ENCODE measurements at regions not wholly inside any gene's neighbourhood (a gene's known extent, or its start where the extent isn't known, plus 50 kb on each side); places are given as distances from the start of the nearest gene placed in this dataset.
A peak's percentile ranks its signal among the peaks of the same experiment; 100 is the strongest.

DNA sequence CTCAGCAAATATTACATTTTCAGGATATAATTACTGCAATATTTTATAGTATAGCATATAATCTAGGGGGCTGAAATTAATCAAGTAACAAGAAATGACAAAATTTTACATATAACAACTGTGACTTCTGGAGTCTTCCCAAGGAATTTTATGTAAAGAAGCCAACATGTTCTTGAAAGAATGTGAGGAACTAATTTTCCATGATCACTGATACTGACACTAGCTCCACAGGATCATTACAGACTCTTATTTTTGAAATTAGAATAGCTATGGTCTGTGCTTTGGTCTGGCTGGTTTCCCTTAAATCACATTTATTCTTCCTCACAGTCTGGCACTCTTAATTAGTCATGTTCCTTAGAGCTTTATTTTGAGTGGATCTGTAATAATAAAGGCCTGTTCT lies 267.7 kb upstream of the SEMA3A start:
- Histone ChIP-seq H3K27me3 (ENCODE audit: insufficient read depth, low read length) (no peaks in the 10 kb centered on the region), H3K4me1 (ENCODE audit: control insufficient read depth, insufficient read depth, low read length, unreplicated experiment) (no peaks in the 10 kb centered on the region), H2AFZ (ENCODE audit: low read length, unreplicated experiment) (no peak overlapping the region), H3K27ac (ENCODE audit: low read depth, low read length) (no peak overlapping the region), H3K36me3 (ENCODE audit: insufficient read depth, low read length) (no peaks in the 10 kb centered on the region), H3K79me2 (ENCODE audit: control insufficient read depth, insufficient read depth, low read length, unreplicated experiment) (no peaks in the 10 kb centered on the region), H3K4me3 (ENCODE audit: low read depth, low read length) (no peak overlapping the region)

DNA sequence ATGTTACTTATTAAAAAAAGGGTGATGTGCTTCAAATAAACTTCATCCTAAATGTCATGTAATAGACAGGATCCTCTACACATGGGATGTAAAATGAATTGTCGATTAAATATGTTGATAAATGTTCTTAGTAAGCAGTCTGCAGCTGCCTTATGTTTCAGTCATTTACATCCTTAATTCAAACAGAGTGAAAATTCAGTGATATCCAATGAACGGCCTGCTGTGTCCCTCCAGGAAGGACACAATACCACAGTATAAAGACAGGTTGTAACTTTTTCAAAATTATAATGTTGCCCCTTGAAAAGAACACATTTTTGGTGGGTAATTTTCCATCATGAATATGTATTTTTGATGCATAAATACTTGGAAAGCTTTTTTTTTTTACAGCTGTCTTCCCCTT lies 266.5 kb upstream of the SEMA3A start:
- Histone ChIP-seq H3K36me3 (ENCODE audit: insufficient read depth, low read length) (no peaks in the 10 kb centered on the region), H3K27ac (ENCODE audit: low read depth, low read length) (no peak overlapping the region), H3K4me1 (ENCODE audit: control insufficient read depth, insufficient read depth, low read length, unreplicated experiment) (no peaks in the 10 kb centered on the region), H3K27me3 (ENCODE audit: insufficient read depth, low read length) (no peaks in the 10 kb centered on the region), H2AFZ (ENCODE audit: low read length, unreplicated experiment) (no peak overlapping the region), H3K4me3 (ENCODE audit: low read depth, low read length) (no peak overlapping the region), H3K79me2 (ENCODE audit: control insufficient read depth, insufficient read depth, low read length, unreplicated experiment) (no peaks in the 10 kb centered on the region)

DNA sequence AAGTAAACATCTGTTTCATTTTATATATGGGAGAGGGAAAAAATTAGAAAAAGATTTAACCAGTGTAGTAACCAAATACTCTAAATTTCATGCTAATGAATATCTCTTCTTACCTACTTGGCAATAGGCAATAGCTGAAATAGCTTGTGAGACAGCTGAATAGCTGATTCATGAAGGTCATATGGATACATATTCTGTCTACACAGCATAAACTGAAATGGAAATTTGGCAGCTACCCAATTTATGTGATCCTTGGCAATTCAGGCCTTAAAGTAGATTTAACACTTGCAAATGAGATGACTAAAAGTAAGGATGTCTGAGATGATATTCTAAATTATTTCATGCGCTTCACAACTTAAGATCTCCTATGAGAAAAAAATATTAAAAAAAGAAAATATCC lies 261.2 kb upstream of the SEMA3A start:
- Histone ChIP-seq H3K79me2 (ENCODE audit: control insufficient read depth, insufficient read depth, low read length, unreplicated experiment) (no peaks in the 10 kb centered on the region), H3K36me3 (ENCODE audit: insufficient read depth, low read length) (no peaks in the 10 kb centered on the region), H3K4me3 (ENCODE audit: low read depth, low read length) (no peak overlapping the region), H3K4me1 (ENCODE audit: control insufficient read depth, insufficient read depth, low read length, unreplicated experiment) (peaks cover 5% of the 10 kb centered on the region), H3K27me3 (ENCODE audit: insufficient read depth, low read length) (no peaks in the 10 kb centered on the region), H3K27ac (ENCODE audit: low read depth, low read length) (no peak overlapping the region), H2AFZ (ENCODE audit: low read length, unreplicated experiment) (no peak overlapping the region)

DNA sequence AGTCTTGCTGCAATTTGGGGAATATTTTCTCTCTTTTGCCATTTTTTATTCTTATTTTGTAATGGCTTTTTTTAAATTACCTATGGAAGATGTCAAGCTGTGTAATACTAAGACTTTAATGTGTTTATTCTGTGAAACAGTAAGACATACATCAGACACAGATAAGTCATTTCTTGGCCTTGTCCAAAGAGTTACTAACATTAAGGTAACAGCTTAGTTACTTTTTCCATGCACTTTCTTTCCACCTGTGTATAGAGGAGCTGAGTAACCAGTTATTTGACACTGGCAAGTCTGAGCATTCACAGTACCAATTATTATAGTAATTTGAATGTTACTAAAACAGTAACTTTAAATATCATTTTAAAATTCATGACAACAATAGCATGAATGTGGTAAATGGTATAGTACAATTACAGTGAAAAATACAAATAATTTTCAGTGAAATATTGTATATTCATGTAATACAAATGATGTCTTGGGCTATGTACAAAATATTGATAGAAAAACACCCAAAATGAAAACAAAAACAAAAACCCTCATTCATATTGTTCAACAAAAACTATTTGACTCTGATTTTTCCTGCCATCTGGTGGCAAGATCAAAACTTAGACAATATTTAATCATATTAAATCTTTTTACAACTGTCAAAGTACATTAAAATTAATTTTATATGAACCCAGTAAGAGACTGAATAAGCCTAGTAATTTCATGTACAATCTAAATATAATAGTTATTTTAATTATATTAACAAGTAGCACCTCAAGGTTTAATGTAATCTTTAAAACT lies 259.8 kb upstream of the SEMA3A start:
- Histone ChIP-seq H3K79me2 (ENCODE audit: control insufficient read depth, insufficient read depth, low read length, unreplicated experiment) (no peaks in the 10 kb centered on the region), H2AFZ (ENCODE audit: low read length, unreplicated experiment) (peak overlapping the region; percentile 64), H3K27ac (ENCODE audit: low read depth, low read length) (no peak overlapping the region), H3K4me3 (ENCODE audit: low read depth, low read length) (no peak overlapping the region), H3K27me3 (ENCODE audit: insufficient read depth, low read length) (no peaks in the 10 kb centered on the region), H3K36me3 (ENCODE audit: insufficient read depth, low read length) (no peaks in the 10 kb centered on the region), H3K4me1 (ENCODE audit: control insufficient read depth, insufficient read depth, low read length, unreplicated experiment) (peaks cover 5% of the 10 kb centered on the region)

DNA sequence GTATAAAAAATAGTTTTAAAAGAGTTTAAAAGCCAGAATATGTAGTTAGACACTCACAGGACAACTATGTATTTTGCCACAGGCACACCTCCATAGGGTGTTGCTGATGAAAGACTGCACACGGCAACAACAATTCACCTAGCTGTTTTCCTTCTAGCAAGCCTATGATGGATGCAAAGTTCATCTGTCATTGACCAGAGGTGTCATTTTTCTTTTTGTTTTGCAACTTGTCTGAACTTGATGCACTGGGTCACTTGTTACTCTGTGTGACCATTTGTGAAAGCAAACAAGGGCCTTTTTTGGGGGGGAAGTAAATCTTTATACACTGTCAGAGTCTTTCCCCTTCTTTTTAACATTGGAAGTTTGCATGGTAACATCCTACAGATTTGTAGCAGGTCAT lies 258.0 kb upstream of the SEMA3A start:
- Histone ChIP-seq H3K79me2 (ENCODE audit: control insufficient read depth, insufficient read depth, low read length, unreplicated experiment) (no peaks in the 10 kb centered on the region), H3K27me3 (ENCODE audit: insufficient read depth, low read length) (no peaks in the 10 kb centered on the region), H3K4me3 (ENCODE audit: low read depth, low read length) (no peak overlapping the region), H3K27ac (ENCODE audit: low read depth, low read length) (no peak overlapping the region), H3K36me3 (ENCODE audit: insufficient read depth, low read length) (no peaks in the 10 kb centered on the region), H3K4me1 (ENCODE audit: control insufficient read depth, insufficient read depth, low read length, unreplicated experiment) (peaks cover 5% of the 10 kb centered on the region), H2AFZ (ENCODE audit: low read length, unreplicated experiment) (no peak overlapping the region)

DNA sequence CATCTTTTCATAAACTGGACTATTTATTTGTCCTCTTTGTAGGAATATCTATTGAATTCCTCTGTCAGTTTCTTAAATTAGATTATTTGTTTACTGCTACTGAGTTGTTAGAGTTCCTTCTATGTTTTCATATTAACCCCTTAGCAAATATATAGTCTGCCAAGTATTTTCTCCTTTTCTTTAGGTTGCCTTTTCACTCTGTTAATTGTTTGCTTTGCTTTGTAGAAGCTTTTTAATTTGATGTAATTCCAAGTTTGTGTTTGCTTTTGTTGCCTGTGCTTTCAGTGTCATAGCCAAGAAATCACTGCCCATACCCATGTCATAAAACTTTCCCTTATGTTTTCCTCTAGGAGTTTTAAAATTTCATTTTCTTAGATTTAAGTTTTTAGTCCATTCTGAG lies 256.2 kb upstream of the SEMA3A start:
- H3K27ac ChIP-seq (ENCODE audit: low read depth, low read length), result no peak overlapping the region
- no peaks in the 10 kb centered on the region for H3K27me3 ChIP-seq (ENCODE audit: insufficient read depth, low read length)
- no peak overlapping the region for H3K4me3 ChIP-seq (ENCODE audit: low read depth, low read length)
- no peaks in the 10 kb centered on the region for H3K36me3 ChIP-seq (ENCODE audit: insufficient read depth, low read length)
- no peaks in the 10 kb centered on the region for H3K79me2 ChIP-seq (ENCODE audit: control insufficient read depth, insufficient read depth, low read length, unreplicated experiment)
- no peak overlapping the region for H2AFZ ChIP-seq (ENCODE audit: low read length, unreplicated experiment)
- H3K4me1 ChIP-seq (ENCODE audit: control insufficient read depth, insufficient read depth, low read length, unreplicated experiment), result peaks cover 3% of the 10 kb centered on the region

DNA sequence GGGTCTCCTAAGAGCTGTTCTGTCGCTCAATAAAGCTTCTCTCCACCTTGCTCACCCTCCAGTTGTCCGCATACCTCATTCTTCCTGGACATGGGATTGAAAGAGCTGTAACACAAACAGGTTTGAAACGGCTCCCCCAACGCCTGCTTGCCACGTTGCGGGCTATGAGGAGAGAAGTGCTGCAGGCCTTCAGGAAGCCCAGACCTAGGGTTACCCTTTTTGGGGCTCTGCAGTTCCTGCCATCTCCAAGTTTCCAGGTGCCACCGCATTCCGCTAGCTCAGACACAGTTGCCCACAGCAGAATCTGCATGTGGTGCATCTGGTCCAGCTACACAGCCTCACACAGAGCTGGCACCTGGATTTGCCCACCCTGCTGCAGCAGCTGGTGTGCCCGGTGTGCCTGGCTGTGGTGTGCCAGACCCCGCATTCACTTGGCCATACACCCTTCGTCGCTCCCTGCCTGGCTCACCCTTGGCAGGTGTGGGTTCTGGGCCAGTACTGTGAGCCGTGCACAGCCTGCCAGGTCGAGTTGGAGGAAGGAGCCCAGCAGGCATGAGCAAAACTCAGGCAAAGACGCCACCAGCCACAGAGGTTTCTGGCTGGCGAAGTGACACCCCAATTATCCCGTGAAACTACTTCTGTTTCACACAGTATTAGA lies 253.2 kb upstream of the SEMA3A start:
- H2AFZ ChIP-seq (ENCODE audit: low read length, unreplicated experiment), result no peak overlapping the region
- no peaks in the 10 kb centered on the region for H3K79me2 ChIP-seq (ENCODE audit: control insufficient read depth, insufficient read depth, low read length, unreplicated experiment)
- H3K27me3 ChIP-seq (ENCODE audit: insufficient read depth, low read length), result no peaks in the 10 kb centered on the region
- H3K4me1 ChIP-seq (ENCODE audit: control insufficient read depth, insufficient read depth, low read length, unreplicated experiment), result no peaks in the 10 kb centered on the region
- no peak overlapping the region for H3K27ac ChIP-seq (ENCODE audit: low read depth, low read length)
- no peak overlapping the region for H3K4me3 ChIP-seq (ENCODE audit: low read depth, low read length)
- no peaks in the 10 kb centered on the region for H3K36me3 ChIP-seq (ENCODE audit: insufficient read depth, low read length)

DNA sequence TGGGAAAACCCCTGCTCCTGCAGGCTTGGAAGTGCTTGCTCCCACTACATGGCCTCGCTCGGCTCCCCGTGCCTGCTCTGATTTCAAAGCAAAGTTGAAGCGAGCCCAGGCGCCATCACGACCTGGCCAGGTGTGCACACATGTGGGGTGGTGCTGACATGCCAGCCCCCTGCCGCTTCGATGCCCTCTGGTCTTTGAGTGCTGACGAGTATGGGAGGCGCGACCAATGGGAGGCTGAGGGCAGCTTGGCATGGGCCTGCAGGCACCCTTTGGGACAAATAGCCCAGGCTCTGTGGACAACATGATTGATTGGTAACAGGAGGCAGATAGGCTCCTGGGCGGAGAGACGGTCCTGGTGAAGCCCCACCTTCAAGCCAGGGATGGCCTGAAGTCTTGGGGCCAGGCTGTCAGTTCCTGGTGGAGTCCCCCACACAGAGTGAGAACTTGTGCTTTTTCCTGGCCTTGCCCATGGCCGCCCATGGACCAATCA lies 252.4 kb upstream of the SEMA3A start:
- no peaks in the 10 kb centered on the region for H3K27me3 ChIP-seq (ENCODE audit: insufficient read depth, low read length)
- no peak overlapping the region for H3K4me3 ChIP-seq (ENCODE audit: low read depth, low read length)
- H3K27ac ChIP-seq (ENCODE audit: low read depth, low read length), result no peak overlapping the region
- H2AFZ ChIP-seq (ENCODE audit: low read length, unreplicated experiment), result no peak overlapping the region
- H3K36me3 ChIP-seq (ENCODE audit: insufficient read depth, low read length), result no peaks in the 10 kb centered on the region
- H3K4me1 ChIP-seq (ENCODE audit: control insufficient read depth, insufficient read depth, low read length, unreplicated experiment), result no peaks in the 10 kb centered on the region
- no peaks in the 10 kb centered on the region for H3K79me2 ChIP-seq (ENCODE audit: control insufficient read depth, insufficient read depth, low read length, unreplicated experiment)

DNA sequence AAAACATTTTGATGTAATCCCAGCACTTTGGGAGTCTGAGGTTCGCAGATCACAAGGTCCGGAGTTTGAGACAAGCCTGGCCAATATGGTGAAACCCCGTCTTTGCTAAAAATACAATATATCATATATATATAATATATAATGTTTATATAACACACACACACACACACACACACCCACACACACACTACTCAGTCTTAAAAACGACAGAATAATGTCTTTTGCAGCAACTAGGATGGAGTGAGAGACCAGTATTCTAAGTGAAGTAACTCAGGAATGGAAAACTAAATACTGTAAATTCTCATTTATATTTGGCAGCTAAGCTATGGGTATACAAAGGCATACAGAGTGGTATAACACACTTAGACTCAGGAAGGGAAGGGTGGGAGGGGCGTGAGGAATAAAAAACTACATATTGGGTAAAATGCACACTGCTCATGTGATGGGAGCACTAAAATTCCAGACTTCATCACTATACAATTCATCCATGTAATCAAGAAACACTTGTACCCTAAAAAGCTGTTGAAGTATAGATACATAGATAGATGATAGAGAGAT lies 231.2 kb upstream of the SEMA3A start:
- no peak overlapping the region for H3K27ac ChIP-seq (ENCODE audit: low read depth, low read length)
- H3K4me1 ChIP-seq (ENCODE audit: control insufficient read depth, insufficient read depth, low read length, unreplicated experiment), result no peaks in the 10 kb centered on the region
- H3K27me3 ChIP-seq (ENCODE audit: insufficient read depth, low read length), result no peaks in the 10 kb centered on the region
- no peak overlapping the region for H2AFZ ChIP-seq (ENCODE audit: low read length, unreplicated experiment)
- no peak overlapping the region for H3K4me3 ChIP-seq (ENCODE audit: low read depth, low read length)
- no peaks in the 10 kb centered on the region for H3K79me2 ChIP-seq (ENCODE audit: control insufficient read depth, insufficient read depth, low read length, unreplicated experiment)
- H3K36me3 ChIP-seq (ENCODE audit: insufficient read depth, low read length), result no peaks in the 10 kb centered on the region

DNA sequence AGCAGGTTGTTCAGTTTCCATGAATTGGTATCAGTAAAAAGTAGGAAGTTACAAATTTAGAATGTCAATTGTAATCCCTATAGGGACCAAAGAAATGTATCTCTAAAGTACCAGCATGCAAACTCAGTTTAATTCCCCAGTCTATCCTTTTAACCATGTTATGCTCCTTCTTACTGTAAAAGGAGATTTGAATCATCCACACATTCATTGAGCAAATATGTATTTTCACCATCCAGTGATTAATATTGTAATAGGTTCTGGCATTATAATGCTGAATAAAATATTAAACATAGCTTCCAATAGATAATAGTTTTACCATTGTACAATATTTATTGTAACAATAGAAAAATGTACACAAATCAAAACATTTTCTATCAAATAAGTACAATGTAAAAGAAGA lies 228.2 kb upstream of the SEMA3A start:
- Histone ChIP-seq H3K36me3 (ENCODE audit: insufficient read depth, low read length) (no peaks in the 10 kb centered on the region), H3K4me1 (ENCODE audit: control insufficient read depth, insufficient read depth, low read length, unreplicated experiment) (no peaks in the 10 kb centered on the region), H3K79me2 (ENCODE audit: control insufficient read depth, insufficient read depth, low read length, unreplicated experiment) (no peaks in the 10 kb centered on the region), H3K27ac (ENCODE audit: low read depth, low read length) (no peak overlapping the region), H3K27me3 (ENCODE audit: insufficient read depth, low read length) (no peaks in the 10 kb centered on the region), H2AFZ (ENCODE audit: low read length, unreplicated experiment) (no peak overlapping the region), H3K4me3 (ENCODE audit: low read depth, low read length) (no peak overlapping the region)
